DND-41 (cell line): ENCODE measurements at regions not wholly inside any gene's neighbourhood (a gene's known extent, or its start where the extent isn't known, plus 50 kb on each side); places are given as distances from the start of the nearest gene placed in this dataset.

Experiments used
- ATAC-seq: fragments of 200-7000 bp; cut with Tn5 transposase; 3 replicates; pipeline ENCODE4 v1.9.1; 2021; ENCODE audit warnings: low read depth; ENCODE audit not compliant: insufficient read depth
- DNase-seq: peaks from one replicate; pipeline ENCODE4 v3.0.0-alpha.2; 2020
- H2AFZ ChIP-seq: 2 replicates; pipeline ENCODE4 v1.6.0; 2012; ENCODE audit warnings: low read depth, low read length
- H3K27ac ChIP-seq: 2 replicates; pipeline ENCODE4 v1.5.1; 2012; ENCODE audit warnings: low read length, inconsistent platforms
- H3K27me3 ChIP-seq: fragments of 200-600 bp; sonication (generic); 2 replicates; pipeline ENCODE4 v1.6.0; 2012; ENCODE audit warnings: low read length, mild to moderate bottlenecking, inconsistent platforms; ENCODE audit not compliant: insufficient read depth, poor library complexity
- H3K36me3 ChIP-seq: 2 replicates; pipeline ENCODE4 v1.5.1; 2012; ENCODE audit warnings: low read length, inconsistent platforms; ENCODE audit not compliant: insufficient read depth
- H3K4me1 ChIP-seq: 2 replicates; pipeline ENCODE4 v1.5.1; 2012; ENCODE audit warnings: mild to moderate bottlenecking, low read length; ENCODE audit not compliant: insufficient read depth
- H3K4me2 ChIP-seq: 2 replicates; pipeline ENCODE4 v1.6.0; 2012; ENCODE audit warnings: mild to moderate bottlenecking, moderate library complexity, low read length, inconsistent platforms; ENCODE audit not compliant: insufficient read depth
- H3K4me3 ChIP-seq, 2 experiments: fragments of 200-600 bp in 1 of 2; shearing (Covaris generic) in 1 of 2; 2 replicates each; pipeline ENCODE4 v1.5.1; 2012 to 2016; ENCODE audit warnings: inconsistent platforms in 2 of 2, low read length in 2 of 2, mild to moderate bottlenecking in 2 of 2, low read depth in 1 of 2, moderate library complexity in 1 of 2
- H3K79me2 ChIP-seq: 2 replicates; pipeline ENCODE4 v1.6.0; 2012; ENCODE audit warnings: low read length, inconsistent platforms; ENCODE audit not compliant: insufficient read depth
- H3K9ac ChIP-seq: 2 replicates; pipeline ENCODE4 v1.6.0; 2012; ENCODE audit warnings: low read depth, mild to moderate bottlenecking, inconsistent platforms, low read length, moderate library complexity
- H3K9me3 ChIP-seq: 2 replicates; pipeline ENCODE4 v1.5.1; 2012; ENCODE audit warnings: low read length, moderate library complexity, mild to moderate bottlenecking, inconsistent platforms; ENCODE audit not compliant: insufficient read depth, severe bottlenecking
- H4K20me1 ChIP-seq: 2 replicates; pipeline ENCODE4 v1.6.0; 2012; ENCODE audit warnings: low read length; ENCODE audit not compliant: insufficient read depth
- CTCF ChIP-seq: IDR thresholded peaks from 2 replicates; pipeline ENCODE4 v1.5.1; 2012; ENCODE audit warnings: borderline replicate concordance, low read length, moderate library complexity, mild to moderate bottlenecking; ENCODE audit not compliant: poor library complexity, severe bottlenecking; ENCODE audit errors: extremely low read depth
- EZH2 ChIP-seq: IDR thresholded peaks from 3 replicates; pipeline ENCODE4 v1.6.1; 2012; ENCODE audit warnings: borderline replicate concordance, low read depth, mild to moderate bottlenecking, moderate library complexity, low read length, inconsistent platforms; ENCODE audit not compliant: severe bottlenecking

DNA sequence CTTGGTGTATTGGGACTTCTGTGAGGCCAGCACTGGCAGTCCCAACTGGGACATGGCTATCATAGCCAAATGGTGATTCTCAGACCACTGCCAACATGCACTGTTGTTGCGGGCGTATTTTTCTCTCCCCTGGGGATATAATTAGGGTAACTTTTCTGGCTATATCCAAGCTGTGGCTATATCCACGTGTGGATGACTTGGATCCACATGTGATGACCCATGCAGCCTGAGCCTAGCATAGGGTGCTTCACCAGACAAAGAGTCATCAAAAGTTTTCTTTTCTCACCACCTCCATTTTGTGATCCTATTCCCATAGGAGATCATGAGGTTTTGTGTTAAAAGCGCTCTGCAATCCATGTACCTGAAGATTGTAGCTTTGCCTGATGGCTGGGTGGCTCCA, 51.2 kb upstream of the CSF3R start:
- Histone ChIP-seq H3K27me3 (peaks cover 15% of the 10 kb centered on the region), H3K4me2 (no peak overlapping the region), H3K9ac (no peak overlapping the region), H3K4me1 (no peaks in the 10 kb centered on the region), H3K9me3 (no peaks in the 10 kb centered on the region), H3K27ac (no peak overlapping the region), H2AFZ (no peak overlapping the region), H3K36me3 (no peaks in the 10 kb centered on the region), H3K79me2 (no peaks in the 10 kb centered on the region), H3K4me3 (no peak overlapping the region), H4K20me1 (no peaks in the 10 kb centered on the region)
- TF ChIP-seq EZH2 (no peak), CTCF (no peak)
- ATAC-seq = no peak
- DNase-seq = no peak

- no peaks in the 10 kb centered on the region for H3K9me3 ChIP-seq
- no peaks in the 10 kb centered on the region for H4K20me1 ChIP-seq
- no peak overlapping the region for H3K9ac ChIP-seq
Measured at GRCh38 chr1:36532810-36533401, 50.2 kb upstream of the CSF3R start.

More at GRCh38 chr1:36532810-36533401, 50.2 kb upstream of the CSF3R start:
- DNase-seq = no peak
- no peak for ATAC-seq
- no peak for TF ChIP-seq EZH2
- TF ChIP-seq CTCF = no peak
- Histone ChIP-seq H3K4me1 (no peaks in the 10 kb centered on the region), H3K79me2 (no peaks in the 10 kb centered on the region), H3K4me2 (no peak overlapping the region), H3K27me3 (peaks cover 12% of the 10 kb centered on the region), H2AFZ (no peak overlapping the region), H3K27ac (no peak overlapping the region), H3K4me3 (no peak overlapping the region), H3K36me3 (no peaks in the 10 kb centered on the region)
